ENCODE measurements at regions not wholly inside any gene's neighbourhood (a gene's known extent, or its start where the extent isn't known, plus 50 kb on each side); places are given as distances from the start of the nearest gene placed in this dataset.

DNA sequence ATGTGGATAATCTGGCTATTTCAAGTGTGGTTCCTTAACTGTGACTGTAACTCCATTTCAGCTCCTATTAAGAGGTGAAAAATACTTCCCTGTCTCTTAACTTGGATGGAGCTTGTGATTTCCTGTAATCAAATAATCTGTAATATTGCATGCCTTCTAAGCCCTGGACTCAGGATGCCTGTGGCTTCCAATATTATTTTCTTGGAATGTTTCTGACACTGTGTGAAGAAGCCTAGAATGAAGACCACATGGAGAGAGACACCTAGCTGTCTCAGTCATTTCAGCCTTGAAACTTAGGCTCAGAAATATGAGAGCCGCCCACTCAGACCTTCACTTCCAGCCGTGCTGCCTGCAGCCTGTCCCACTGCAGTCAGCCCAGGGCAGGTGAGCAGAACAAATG is 544.3 kb downstream of the TRIML1 start:
- no peak for ATAC-seq
- H3K9me3 ChIP-seq = no peaks in the 10 kb centered on the region
- no peak overlapping the region for H3K4me3 ChIP-seq
- H3K27ac ChIP-seq = no peak overlapping the region
- H3K36me3 ChIP-seq = no peaks in the 10 kb centered on the region
- H3K27me3 ChIP-seq = no peaks in the 10 kb centered on the region
- TF ChIP-seq CTCF (IDR thresholded peaks at IDR 0.05) = no peak
- DNase-seq = no peak
- intact Hi-C loops (cut with DNase I) = no loop called here
- H3K4me1 ChIP-seq = no peaks in the 10 kb centered on the region

GRCh38 chr4:188688956-188689355 is 549.7 kb downstream of the TRIML1 start:
- TF ChIP-seq CTCF (IDR thresholded peaks at IDR 0.05) = no peak
- H3K36me3 ChIP-seq = no peaks in the 10 kb centered on the region
- intact Hi-C loops (cut with DNase I) = no loop called here
- no peak overlapping the region for H3K4me3 ChIP-seq
- DNase-seq (no peak), ATAC-seq (no peak)
- no peaks in the 10 kb centered on the region for H3K9me3 ChIP-seq
- no peaks in the 10 kb centered on the region for H3K4me1 ChIP-seq
- H3K27me3 ChIP-seq = no peaks in the 10 kb centered on the region
- H3K27ac ChIP-seq = no peak overlapping the region

- intact Hi-C loops (cut with DNase I) = no loop called here
- Histone ChIP-seq H3K9me3 (no peaks in the 10 kb centered on the region), H3K36me3 (no peaks in the 10 kb centered on the region), H3K27ac (no peak overlapping the region), H3K4me3 (no peak overlapping the region), H3K27me3 (no peaks in the 10 kb centered on the region), H3K4me1 (no peaks in the 10 kb centered on the region)
- no peak for DNase-seq
- ATAC-seq = no peak
- no peak for TF ChIP-seq CTCF (IDR thresholded peaks at IDR 0.05)
Observed at GRCh38 chr4:188691811-188692210, 552.6 kb downstream of the TRIML1 start.

DNA sequence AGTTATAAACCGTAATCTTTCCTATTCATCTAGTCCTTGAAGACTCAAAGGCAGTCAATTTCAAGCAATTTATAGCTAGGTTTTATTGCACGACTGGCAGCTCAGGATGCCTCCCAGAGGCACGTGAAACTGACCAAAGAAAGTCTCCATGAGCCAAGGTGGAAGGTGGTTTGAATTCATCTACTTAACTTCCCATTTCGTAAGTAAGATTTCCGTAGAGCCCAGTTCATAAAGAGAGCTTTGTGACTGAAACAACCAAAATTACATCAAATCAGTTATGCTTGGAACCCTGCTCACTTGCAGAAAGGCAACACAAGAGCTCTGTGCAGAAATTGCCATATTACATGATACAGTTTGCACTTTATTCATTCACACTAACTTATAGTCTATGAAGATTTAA is 556.0 kb downstream of the TRIML1 start:
- H3K27me3 ChIP-seq = no peaks in the 10 kb centered on the region
- DNase-seq (no peak), ATAC-seq (no peak)
- H3K4me1 ChIP-seq = no peaks in the 10 kb centered on the region
- no peak overlapping the region for H3K4me3 ChIP-seq
- TF ChIP-seq CTCF (IDR thresholded peaks at IDR 0.05) = no peak
- H3K27ac ChIP-seq = no peak overlapping the region
- intact Hi-C loops (cut with DNase I) = no loop called here
- no peaks in the 10 kb centered on the region for H3K9me3 ChIP-seq
- no peaks in the 10 kb centered on the region for H3K36me3 ChIP-seq

DNA sequence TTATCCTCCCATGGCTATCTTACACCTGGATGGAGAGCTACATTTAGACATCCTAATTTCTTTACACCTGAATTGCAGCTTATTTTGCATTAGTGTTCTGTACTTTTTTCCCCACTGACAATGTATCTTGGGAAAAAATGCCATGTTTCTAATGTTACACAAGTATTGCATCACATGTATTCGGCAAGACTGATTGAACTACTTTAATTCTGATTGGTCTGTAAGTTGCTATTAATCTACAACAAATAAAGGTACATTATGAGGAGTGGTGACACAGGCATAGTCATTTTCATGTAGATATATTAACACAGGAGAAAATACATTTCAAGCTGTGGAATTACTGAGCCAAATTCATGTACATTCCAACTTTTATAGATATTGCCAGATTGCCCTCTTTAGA is 558.0 kb downstream of the TRIML1 start:
- TF ChIP-seq CTCF (IDR thresholded peaks at IDR 0.05) = no peak
- Histone ChIP-seq H3K4me3 (no peak overlapping the region), H3K27ac (no peak overlapping the region), H3K36me3 (no peaks in the 10 kb centered on the region), H3K9me3 (no peaks in the 10 kb centered on the region), H3K4me1 (no peaks in the 10 kb centered on the region), H3K27me3 (no peaks in the 10 kb centered on the region)
- ATAC-seq = no peak
- DNase-seq = no peak
- intact Hi-C loops (cut with DNase I) = no loop called here

- no peak for DNase-seq
- ATAC-seq = no peak
- intact Hi-C loops (cut with DNase I) = no loop called here
- Histone ChIP-seq H3K4me3 (no peak overlapping the region), H3K36me3 (no peaks in the 10 kb centered on the region), H3K4me1 (no peaks in the 10 kb centered on the region), H3K27me3 (no peaks in the 10 kb centered on the region), H3K9me3 (no peaks in the 10 kb centered on the region), H3K27ac (no peak overlapping the region)
- TF ChIP-seq CTCF (IDR thresholded peaks at IDR 0.05) = no peak
Observed at GRCh38 chr4:188701952-188702351, 562.7 kb downstream of the TRIML1 start.
